NCI-H510A treated with DMSO at 0.1 percent for 48 hours (cell line): ENCODE measurements at regions not wholly inside any gene's neighbourhood (a gene's known extent, or its start where the extent isn't known, plus 50 kb on each side); places are given as distances from the start of the nearest gene placed in this dataset.
"Not testable (repeated sequence)": the region's sequence is repeated elsewhere in the genome, so short reads cannot be mapped to it uniquely, and the experiment has no call there.

Experiments
- DNase-seq: peaks from one replicate; lab custom pipeline; 2025; lab: John Stamatoyannopoulos, UW

DNA sequence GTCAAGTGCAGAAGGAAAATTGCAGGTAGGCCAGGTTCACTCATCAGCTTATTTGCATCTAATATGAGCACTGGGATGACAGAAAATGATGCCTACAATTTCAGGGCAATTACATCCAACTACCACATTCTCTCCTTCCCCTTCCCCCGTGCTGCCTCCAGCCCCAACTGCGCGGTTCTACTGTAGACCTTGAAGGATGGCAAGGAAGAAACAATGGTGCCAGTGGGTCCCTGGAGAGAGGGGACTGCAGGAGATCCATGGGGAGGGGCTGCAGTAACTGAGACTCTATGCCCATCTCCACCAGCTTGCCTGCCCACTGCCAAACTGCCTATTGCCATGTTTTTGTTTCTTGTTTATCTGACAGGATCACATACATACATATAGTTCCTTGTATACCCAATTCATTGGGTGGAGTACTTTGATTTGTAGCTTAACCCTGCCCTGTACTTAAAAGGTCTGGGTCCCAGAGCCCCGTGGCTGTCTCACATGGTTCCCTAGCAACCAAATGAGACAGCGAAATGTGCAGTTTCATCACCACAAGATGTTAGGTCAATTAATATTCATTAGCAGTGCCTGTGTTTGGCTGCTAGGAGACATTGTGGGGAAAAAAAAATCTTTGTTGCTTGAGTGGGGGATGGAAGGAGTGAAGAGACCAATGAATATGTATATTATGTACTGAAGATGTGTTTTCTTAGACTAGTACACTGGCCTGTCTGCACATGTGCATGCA is 253.5 kb upstream of the PLET1 start:
- no peak for DNase-seq

- DNase-seq, result no peak
These were observed 255.6 kb upstream of the PLET1 start for GRCh38 chr11:112516261-112516660.

GRCh38 chr11:112516755-112517154 is 256.1 kb upstream of the PLET1 start:
- DNase-seq, result no peak

DNA sequence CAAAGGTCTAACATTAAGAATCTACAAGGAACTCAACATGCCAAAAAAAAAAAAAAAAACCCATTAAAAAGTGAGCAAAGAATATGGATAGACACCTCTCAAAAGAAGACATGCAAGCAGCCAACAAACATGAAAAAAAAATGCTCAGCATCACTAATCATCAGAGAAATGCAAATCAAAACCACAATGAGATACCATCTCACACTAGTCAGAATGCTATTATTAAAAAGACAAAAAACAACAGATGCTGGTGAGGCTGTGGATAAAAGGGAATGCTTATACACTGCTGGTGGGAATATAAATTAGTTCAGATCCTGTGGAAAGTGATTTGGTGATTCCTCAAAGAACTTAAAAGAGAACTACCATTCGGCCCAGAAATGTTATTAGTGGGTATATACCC is 257.7 kb upstream of the PLET1 start:
- no peak for DNase-seq

GRCh38 chr11:112519751-112520150 is 259.1 kb upstream of the PLET1 start:
- no peak for DNase-seq

- DNase-seq, result no peak
These were observed 259.7 kb upstream of the PLET1 start for GRCh38 chr11:112520354-112520753.

GRCh38 chr11:112522536-112522935 is 261.9 kb upstream of the PLET1 start:
- no peak for DNase-seq

- DNase-seq, result no peak
These were observed 262.4 kb upstream of the PLET1 start for GRCh38 chr11:112523031-112523430.

DNA sequence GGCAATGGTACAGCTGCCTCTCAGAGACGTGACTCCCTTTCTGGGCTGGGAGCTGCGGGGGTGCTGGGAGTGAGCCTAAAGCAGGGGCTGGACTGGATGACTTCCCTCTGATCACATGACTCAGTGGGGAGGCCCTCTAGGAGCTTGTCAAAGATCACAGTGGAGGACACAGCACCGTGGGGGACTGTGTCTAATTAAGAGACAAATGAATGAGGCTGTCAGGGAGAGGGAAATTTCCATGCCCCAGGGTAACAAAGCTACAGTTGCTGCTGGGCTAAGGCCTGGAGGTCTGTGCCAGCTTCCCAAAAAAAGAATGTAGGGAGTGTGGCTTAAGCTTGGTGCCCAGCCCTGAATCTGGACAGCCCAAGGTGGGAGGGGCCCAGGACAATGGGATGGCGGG is 262.8 kb upstream of the PLET1 start:
- DNase-seq, result no peak

GRCh38 chr11:112523951-112524350 is 263.3 kb upstream of the PLET1 start:
- DNase-seq, result no peak

- no peak for DNase-seq
These were observed 264.1 kb upstream of the PLET1 start for GRCh38 chr11:112524798-112525197.

DNA sequence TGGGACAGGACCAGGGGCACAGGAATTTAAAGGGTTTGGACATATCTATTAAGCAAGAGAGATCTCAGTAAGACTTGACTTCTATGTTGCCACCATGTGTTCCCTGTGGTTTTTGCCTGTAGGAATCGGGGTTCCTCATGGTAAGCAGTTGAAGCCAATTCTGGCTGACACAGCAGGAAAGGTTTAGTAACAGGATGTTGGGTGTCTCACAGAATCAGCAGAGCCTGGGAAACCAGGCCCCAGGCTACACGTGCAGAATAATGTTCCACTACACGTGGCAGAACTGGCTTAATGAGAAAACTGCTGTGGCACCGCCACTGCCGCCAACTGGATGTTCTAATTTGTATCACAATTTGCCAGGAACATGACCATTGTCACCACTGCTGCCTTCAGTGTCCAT is 264.6 kb upstream of the PLET1 start:
- DNase-seq, result no peak

- DNase-seq, result no peak
These were observed 265.4 kb upstream of the PLET1 start for GRCh38 chr11:112525844-112526590.

DNA sequence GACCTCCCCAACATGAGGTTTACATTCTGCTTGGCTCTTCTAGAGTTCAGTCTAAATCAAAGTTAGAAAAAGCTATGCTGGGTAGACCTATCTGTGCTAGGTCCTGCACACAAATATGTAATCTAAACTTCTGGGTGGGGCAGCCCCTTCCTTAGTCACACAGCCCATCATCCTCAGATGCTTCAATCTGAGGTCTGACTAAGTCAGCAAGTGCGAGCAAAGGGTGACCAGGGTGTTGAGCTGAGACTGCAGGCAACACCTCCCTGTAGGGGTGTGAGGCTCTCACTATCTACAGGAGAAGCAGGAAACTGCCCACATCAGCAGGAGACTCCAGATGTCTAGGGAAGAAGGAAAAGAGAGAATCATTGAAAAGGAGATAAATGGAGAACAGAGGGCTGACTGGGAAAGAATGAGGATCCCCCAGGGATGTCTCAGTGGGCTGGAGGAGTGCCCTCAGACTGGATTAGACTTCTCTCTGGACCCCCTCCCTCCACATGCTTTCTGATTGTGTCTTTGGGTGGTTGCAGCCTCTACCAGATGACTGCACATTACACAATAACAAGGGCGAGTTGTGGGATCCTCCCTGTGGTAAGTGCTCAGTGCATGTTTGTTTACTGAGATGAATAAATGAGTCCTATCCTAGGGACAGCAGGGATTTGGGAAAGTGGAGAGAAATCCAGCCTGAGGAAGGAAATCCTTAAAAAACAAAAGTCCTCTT is 266.2 kb upstream of the PLET1 start:
- no peak for DNase-seq

DNA sequence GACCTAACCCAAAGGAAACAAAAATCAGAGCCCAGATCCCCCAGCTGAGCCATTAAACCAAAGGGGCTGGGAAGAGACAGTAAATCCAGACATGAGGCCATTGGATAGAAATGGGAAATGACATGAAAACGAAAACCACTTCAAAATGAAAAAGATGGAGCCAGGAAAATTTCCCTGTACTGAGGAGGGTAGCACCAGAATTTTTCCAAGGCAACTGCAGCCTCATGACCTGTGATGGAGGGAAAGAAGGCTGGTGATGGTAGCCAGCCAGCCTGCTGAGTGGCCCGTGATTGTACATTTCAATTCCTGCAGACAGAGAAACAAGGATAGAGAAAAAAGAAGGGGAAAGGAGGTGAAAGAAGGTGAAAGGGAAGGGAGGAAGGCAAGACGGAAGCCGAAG is 268.4 kb upstream of the PLET1 start:
- no peak for DNase-seq

GRCh38 chr11:112532506-112532905 is 271.8 kb upstream of the PLET1 start:
- no peak for DNase-seq

- no peak for DNase-seq
These were observed 273.0 kb upstream of the PLET1 start for GRCh38 chr11:112533682-112534081.

GRCh38 chr11:112534208-112534607 is 273.5 kb upstream of the PLET1 start:
- DNase-seq, result no peak

- DNase-seq, result no peak
These were observed 276.4 kb upstream of the PLET1 start for GRCh38 chr11:112537026-112537425.

DNA sequence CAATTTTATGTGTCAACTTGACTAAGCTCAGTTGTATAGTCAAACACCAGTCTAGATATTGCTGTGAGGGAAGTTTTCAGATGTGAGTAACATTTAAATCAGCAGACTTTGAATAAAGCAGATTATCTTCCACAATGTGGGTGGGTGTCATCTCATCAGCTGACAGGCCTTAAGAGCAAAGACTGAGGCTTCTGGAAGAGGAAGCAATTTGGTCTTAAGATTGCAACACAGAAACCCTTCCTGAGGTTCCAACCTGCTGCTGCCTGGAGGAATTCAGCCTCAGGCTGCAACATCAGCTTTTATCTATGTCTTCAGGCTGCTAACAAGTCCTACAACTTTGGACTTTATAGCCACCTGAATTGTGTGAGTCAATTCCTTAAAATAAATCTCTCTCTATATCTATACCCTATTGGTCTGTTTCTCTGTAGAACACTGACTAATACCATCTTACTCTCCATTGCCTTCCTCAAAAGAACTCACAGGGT is 277.2 kb upstream of the PLET1 start:
- DNase-seq, result no peak

DNA sequence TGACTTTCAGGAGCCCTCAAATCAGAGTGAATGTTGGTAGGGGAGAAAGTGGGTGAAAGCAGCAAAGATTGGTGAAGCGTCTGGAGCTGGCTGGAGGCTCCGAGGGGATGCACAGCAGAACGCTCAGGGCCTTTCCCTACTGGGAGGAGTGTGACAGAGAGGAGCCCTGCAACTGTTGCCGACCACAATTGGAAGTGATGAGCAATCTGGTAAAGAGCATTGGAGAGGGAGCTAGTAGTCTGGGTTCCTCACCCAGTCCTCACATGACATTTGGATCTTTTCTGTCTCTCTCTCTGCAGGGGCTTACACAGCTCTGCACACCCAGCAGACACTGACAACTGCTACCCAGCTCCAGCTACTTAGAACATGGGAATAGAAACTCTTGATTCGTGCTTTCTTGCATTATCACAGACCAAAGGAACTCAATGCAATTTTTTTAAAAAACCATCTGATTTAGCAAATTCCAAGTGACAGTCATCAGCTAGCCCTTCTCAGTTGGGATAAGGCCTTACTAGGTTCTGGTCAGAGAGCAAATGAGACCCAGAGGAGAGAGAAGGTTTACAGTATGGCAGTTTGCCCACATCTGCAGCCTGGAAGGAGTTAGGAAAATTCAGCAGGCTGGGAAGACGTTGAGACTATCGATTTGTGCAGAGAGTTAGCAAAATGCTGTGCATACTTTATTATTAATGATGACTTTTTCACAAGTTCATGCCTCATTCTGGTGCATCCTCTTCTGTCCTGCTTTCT is 278.0 kb upstream of the PLET1 start:
- DNase-seq, result no peak

- DNase-seq, result not testable (repeated sequence)
These were observed 278.6 kb upstream of the PLET1 start for GRCh38 chr11:112539281-112539555.
